SK-N-SH (cell line): ENCODE measurements at regions not wholly inside any gene's neighbourhood (a gene's known extent, or its start where the extent isn't known, plus 50 kb on each side); places are given as distances from the start of the nearest gene placed in this dataset.

Experiments
- CTCF ChIA-PET: fragments of 300-600, 350-600 bp; formaldehyde crosslinking; extraction: SDS; loops from one replicate; lab custom pipeline; 2021; lab: Yijun Ruan, JAX
- POLR2A ChIA-PET: fragments of 350-600 bp; sonication (Branson Sonifier 250); formaldehyde crosslinking; extraction: SDS; loops from one replicate; lab custom pipeline; 2020; ENCODE audit warnings: antibody characterized with exemption, inconsistent platforms; lab: Yijun Ruan, JAX
- DNase-seq: peaks from one replicate; pipeline ENCODE4 v3.0.0; 2012
- H2AFZ ChIP-seq: fragments of 200-600 bp; sonication (generic); 2 replicates; pipeline ENCODE4 v1.8.1; 2016; ENCODE audit warnings: antibody characterized with exemption, mild to moderate bottlenecking, low read depth
- H3F3A ChIP-seq: fragments of 200-600 bp; sonication (generic); replicated peaks from 2 replicates; pipeline ENCODE3; 2016; ENCODE audit warnings: antibody characterized with exemption, mild to moderate bottlenecking; ENCODE audit not compliant: insufficient read depth
- H3K27ac ChIP-seq, 2 experiments: fragments of 200-500 bp in 1 of 2; fragments of 200-600 bp in 1 of 2; sonication (Bioruptor generic) in 1 of 2; sonication (generic), shearing (Covaris generic) in 1 of 2; 2 replicates each; pipeline versions ENCODE4 v1.5.1 to v1.6.1; 2014 to 2016; ENCODE audit warnings: low read depth in 2 of 2, inconsistent platforms in 1 of 2, low read length in 1 of 2, mild to moderate bottlenecking in 1 of 2, mixed read lengths in 1 of 2
- H3K27me3 ChIP-seq: fragments of 200-600 bp; sonication (generic), shearing (Covaris generic); 2 replicates; pipeline ENCODE4 v1.6.1; 2016; ENCODE audit warnings: mixed run types; ENCODE audit not compliant: insufficient read depth
- H3K36me3 ChIP-seq, 2 experiments: fragments of 200-500 bp in 1 of 2; fragments of 200-600 bp in 1 of 2; sonication (Bioruptor generic) in 1 of 2; sonication (generic) in 1 of 2; replicated peaks in 1 of 2; 2 replicates each; pipeline versions ENCODE3 to v1.5.1; 2014 to 2016; ENCODE audit warnings: low read length in 1 of 2, mild to moderate bottlenecking in 1 of 2; ENCODE audit not compliant: insufficient read depth in 2 of 2, control insufficient read depth in 1 of 2
- H3K4me1 ChIP-seq, 2 experiments: fragments of 200-500 bp in 1 of 2; fragments of 200-600 bp in 1 of 2; sonication (Bioruptor generic) in 1 of 2; sonication (generic), shearing (Covaris generic) in 1 of 2; 2 replicates each; pipeline versions ENCODE4 v1.5.1 to v1.6.1; 2014 to 2016; ENCODE audit warnings: low read depth in 1 of 2, low read length in 1 of 2, mixed run types in 1 of 2; ENCODE audit not compliant: insufficient read depth in 2 of 2, control insufficient read depth in 1 of 2
- H3K4me2 ChIP-seq: fragments of 200-600 bp; sonication (generic), shearing (Covaris generic); 2 replicates; pipeline ENCODE4 v1.6.1; 2017; ENCODE audit warnings: mixed run types
- H3K4me3 ChIP-seq, 2 experiments: fragments of 200-500 bp in 1 of 2; fragments of 200-600 bp in 1 of 2; sonication (Bioruptor generic) in 1 of 2; sonication (generic), shearing (Covaris generic) in 1 of 2; 2 replicates each; pipeline versions ENCODE4 v1.5.1 to v1.8.1; 2014 to 2016; ENCODE audit warnings: low read depth in 2 of 2, inconsistent platforms in 1 of 2, low read length in 1 of 2, mild to moderate bottlenecking in 1 of 2, mixed read lengths in 1 of 2, moderate library complexity in 1 of 2
- H3K79me2 ChIP-seq: fragments of 200-600 bp; sonication (generic); 2 replicates; pipeline ENCODE4 v1.8.1; 2017; ENCODE audit warnings: mild to moderate bottlenecking; ENCODE audit not compliant: insufficient read depth
- H3K9ac ChIP-seq: fragments of 200-600 bp; sonication (generic); 2 replicates; pipeline ENCODE4 v1.6.1; 2017; ENCODE audit warnings: mixed run types
- H3K9me2 ChIP-seq: fragments of 200-600 bp; sonication (generic); 2 replicates; pipeline ENCODE4 v1.6.1; 2017; ENCODE audit warnings: mixed run types
- H3K9me3 ChIP-seq: fragments of 200-600 bp; sonication (generic); 2 replicates; pipeline ENCODE4 v1.6.1; 2017; ENCODE audit warnings: mixed run types, mild to moderate bottlenecking, moderate library complexity
- H4K20me1 ChIP-seq: fragments of 200-600 bp; sonication (generic); 2 replicates; pipeline ENCODE4 v1.6.1; 2017; ENCODE audit warnings: mild to moderate bottlenecking, mixed run types; ENCODE audit not compliant: insufficient read depth
- CHD2 ChIP-seq: fragments of 150-350 bp; IDR thresholded peaks from 2 replicates; pipeline ENCODE4 v1.6.1; 2018; ENCODE audit warnings: low read length; ENCODE audit not compliant: partially characterized antibody
- CTCF ChIP-seq: fragments of 200-600 bp; sonication (generic); IDR thresholded peaks from 2 replicates; pipeline ENCODE4 v1.6.1; 2017; ENCODE audit warnings: antibody characterized with exemption, mild to moderate bottlenecking, moderate library complexity
- ELF1 ChIP-seq: IDR thresholded peaks from 2 replicates; pipeline ENCODE4 v1.4.0; 2012
- EP300 ChIP-seq, 2 experiments: IDR thresholded peaks; 2 replicates each; pipeline versions ENCODE4 v1.4.0 to v1.6.1; 2012; ENCODE audit warnings: borderline replicate concordance in 1 of 2, low read depth in 1 of 2, low read length in 1 of 2
- EZH2phosphoT487 ChIP-seq: fragments of 200-600 bp; sonication (generic); IDR thresholded peaks from 2 replicates; pipeline ENCODE4 v1.6.1; 2017; ENCODE audit warnings: low read depth, mixed run types, mild to moderate bottlenecking, antibody characterized with exemption, moderate library complexity, borderline replicate concordance
- FOSL2 ChIP-seq: IDR thresholded peaks from 2 replicates; pipeline ENCODE4 v1.4.0; 2012; ENCODE audit warnings: low read depth, mild to moderate bottlenecking, moderate library complexity, borderline replicate concordance
- GABPA ChIP-seq: IDR thresholded peaks from 2 replicates; pipeline ENCODE4 v1.4.0; 2012; ENCODE audit warnings: low read depth, mild to moderate bottlenecking
- MXI1 ChIP-seq: IDR thresholded peaks from 2 replicates; pipeline ENCODE4 v1.6.1; 2012; ENCODE audit warnings: mild to moderate bottlenecking, low read depth, low read length, improper control_type of control experiment
- NRF1 ChIP-seq: IDR thresholded peaks from 2 replicates; pipeline ENCODE4 v1.6.1; 2012; ENCODE audit warnings: low read depth, mild to moderate bottlenecking, low read length
- POLR2AphosphoS5 ChIP-seq: IDR thresholded peaks from 2 replicates; pipeline ENCODE4 v1.6.1; 2012; ENCODE audit warnings: low read depth, low read length
- RAD21 ChIP-seq: IDR thresholded peaks from 2 replicates; pipeline ENCODE4 v1.6.1; 2012; ENCODE audit warnings: mild to moderate bottlenecking, low read length
- RCOR1 ChIP-seq: fragments of 150-350 bp; IDR thresholded peaks from 2 replicates; pipeline ENCODE4 v1.6.1; 2017; ENCODE audit warnings: antibody characterized with exemption, low read length
- RFX5 ChIP-seq: IDR thresholded peaks from 2 replicates; pipeline ENCODE4 v1.6.1; 2012; ENCODE audit warnings: mild to moderate bottlenecking, improper control_type of control experiment, low read length
- RXRA ChIP-seq: IDR thresholded peaks from 2 replicates; pipeline ENCODE4 v1.4.0; 2012; ENCODE audit warnings: low read depth, mild to moderate bottlenecking, borderline replicate concordance
- SIN3A ChIP-seq: IDR thresholded peaks from 2 replicates; pipeline ENCODE4 v1.6.1; 2012; ENCODE audit warnings: low read depth, mild to moderate bottlenecking, low read length, moderate library complexity, borderline replicate concordance
- TCF12 ChIP-seq: IDR thresholded peaks from 2 replicates; pipeline ENCODE4 v1.4.0; 2012
- TEAD4 ChIP-seq: IDR thresholded peaks from 2 replicates; pipeline ENCODE4 v1.4.0; 2012; ENCODE audit warnings: mild to moderate bottlenecking, borderline replicate concordance; ENCODE audit not compliant: insufficient read depth
- USF1 ChIP-seq: IDR thresholded peaks from 2 replicates; pipeline ENCODE4 v1.4.0; 2012; ENCODE audit warnings: low read depth, borderline replicate concordance
- YY1 ChIP-seq: IDR thresholded peaks from 2 replicates; pipeline ENCODE4 v1.4.0; 2012; ENCODE audit warnings: low read depth, mild to moderate bottlenecking
- ZBTB33 ChIP-seq: IDR thresholded peaks from 2 replicates; pipeline ENCODE4 v1.4.0; 2012; ENCODE audit warnings: low read depth, borderline replicate concordance
- WGBS: methylation state at CpG from one replicate; pipeline ENCODE4 v1.1.6; 2017; ENCODE audit warnings: low lambda C conversion rate; 5-methylcytosine and 5-hydroxymethylcytosine counted together
- TF ChIP-seq, protein P1 (sequence below): IDR thresholded peaks from 2 replicates; pipeline ENCODE4 v1.4.0; 2012; ENCODE audit warnings: low read depth
- TF ChIP-seq, protein P2 (sequence below): fragments of 150-350 bp; IDR thresholded peaks from 2 replicates; pipeline ENCODE4 v1.6.1; 2016; ENCODE audit warnings: mild to moderate bottlenecking, low read depth, low read length

DNA sequence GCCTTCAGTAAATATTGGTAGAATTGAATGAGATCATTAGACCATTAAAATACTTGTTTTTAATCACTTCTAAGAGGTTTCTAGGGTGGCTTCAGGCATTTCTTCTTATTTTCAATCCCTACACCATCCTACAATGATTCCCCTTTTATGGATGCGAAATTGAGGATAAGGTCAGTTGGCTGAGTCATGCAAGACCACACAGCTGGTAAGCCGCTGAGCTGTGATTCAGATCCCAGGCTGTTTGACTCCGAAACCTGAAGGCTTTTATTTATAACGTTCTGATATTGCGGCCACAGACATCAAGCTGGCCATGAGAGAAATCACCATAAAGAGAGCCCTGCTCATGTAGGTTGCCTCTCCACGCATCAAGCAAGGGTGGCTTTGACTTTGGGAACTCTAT, 133.4 kb downstream of the VAPA start:
- Histone ChIP-seq H3K36me3 (no peaks in the 10 kb centered on the region), H3K27ac (no peak overlapping the region), H3K9ac (no peak overlapping the region)
- no peak for DNase-seq
- no peak for TF ChIP-seq EP300 (IDR thresholded peaks at IDR 0.05; ENCODE audit: borderline replicate concordance in 1 of 2, low read depth in 1 of 2, low read length in 1 of 2)
- TF ChIP-seq GABPA: no peak
- TF ChIP-seq USF1: no peak
- TF ChIP-seq NRF1: no peak
- TF ChIP-seq ELF1: no peak
- no peak for TF ChIP-seq FOSL2
- TF ChIP-seq, protein P1, sequence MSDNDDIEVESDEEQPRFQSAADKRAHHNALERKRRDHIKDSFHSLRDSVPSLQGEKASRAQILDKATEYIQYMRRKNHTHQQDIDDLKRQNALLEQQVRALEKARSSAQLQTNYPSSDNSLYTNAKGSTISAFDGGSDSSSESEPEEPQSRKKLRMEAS: no peak
- no peak for TF ChIP-seq MXI1
- no peak for TF ChIP-seq RFX5
- no peak for TF ChIP-seq RCOR1
- TF ChIP-seq TEAD4: no peak
- no peak for TF ChIP-seq TCF12
- TF ChIP-seq CHD2: no peak
- TF ChIP-seq SIN3A: no peak
- TF ChIP-seq EZH2phosphoT487: no peak
- no peak for TF ChIP-seq YY1
- no peak for TF ChIP-seq POLR2AphosphoS5
- TF ChIP-seq CTCF: no peak
- TF ChIP-seq, all 33 proteins: peak for 0
- Histone ChIP-seq H3K4me2 (no peak overlapping the region), H3K9me3 (no peaks in the 10 kb centered on the region), H3K4me1 (no peaks in the 10 kb centered on the region), H3K79me2 (no peaks in the 10 kb centered on the region), H3K4me3 (no peak overlapping the region), H2AFZ (no peak overlapping the region), H4K20me1 (no peaks in the 10 kb centered on the region), H3K9me2 (no peaks in the 10 kb centered on the region), H3K27me3 (no peaks in the 10 kb centered on the region), H3F3A (no peaks in the 10 kb centered on the region)
- POLR2A ChIA-PET: no interaction called here
- WGBS: 67% methylated on average over 6 of the region's 6 CpGs
- CTCF ChIA-PET: no interaction called here

DNA sequence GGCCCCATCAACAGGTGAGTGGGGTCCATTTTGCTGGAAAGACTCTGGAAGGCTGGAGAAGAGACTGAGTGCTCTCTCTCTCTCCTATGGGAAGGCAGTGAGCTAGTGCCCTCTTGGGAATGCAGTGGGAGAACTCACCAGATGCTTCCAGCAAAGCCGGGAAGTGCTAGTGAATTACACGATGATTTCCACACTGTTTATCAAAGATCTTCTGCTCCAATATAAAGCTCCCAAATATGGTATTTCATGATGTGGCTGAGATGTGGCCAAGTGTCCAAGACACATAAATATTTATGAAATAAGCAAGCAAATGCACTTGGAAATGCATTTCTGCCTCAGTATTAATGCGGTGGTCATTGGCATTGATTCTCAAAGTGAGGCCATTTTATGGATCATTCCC, 135.9 kb downstream of the VAPA start:
- Histone ChIP-seq H3F3A (no peaks in the 10 kb centered on the region), H3K4me2 (no peak overlapping the region), H3K9me2 (no peaks in the 10 kb centered on the region), H3K27ac (no peak overlapping the region), H3K9me3 (no peaks in the 10 kb centered on the region), H3K4me1 (no peaks in the 10 kb centered on the region), H3K79me2 (no peaks in the 10 kb centered on the region), H3K27me3 (no peaks in the 10 kb centered on the region), H3K36me3 (no peaks in the 10 kb centered on the region), H2AFZ (no peak overlapping the region), H4K20me1 (no peaks in the 10 kb centered on the region), H3K9ac (no peak overlapping the region), H3K4me3 (no peak overlapping the region)
- CTCF ChIA-PET: interaction anchor here (1.0 kb wide), 1 partner anchor 12 kb away, joined by 4 read pairs; no protein-coding TSS in a partner anchor
- DNase-seq: no peak
- 73% methylated on average over 3 of the region's 3 CpGs for WGBS
- POLR2A ChIA-PET: no interaction called here
- TF ChIP-seq, protein P2, sequence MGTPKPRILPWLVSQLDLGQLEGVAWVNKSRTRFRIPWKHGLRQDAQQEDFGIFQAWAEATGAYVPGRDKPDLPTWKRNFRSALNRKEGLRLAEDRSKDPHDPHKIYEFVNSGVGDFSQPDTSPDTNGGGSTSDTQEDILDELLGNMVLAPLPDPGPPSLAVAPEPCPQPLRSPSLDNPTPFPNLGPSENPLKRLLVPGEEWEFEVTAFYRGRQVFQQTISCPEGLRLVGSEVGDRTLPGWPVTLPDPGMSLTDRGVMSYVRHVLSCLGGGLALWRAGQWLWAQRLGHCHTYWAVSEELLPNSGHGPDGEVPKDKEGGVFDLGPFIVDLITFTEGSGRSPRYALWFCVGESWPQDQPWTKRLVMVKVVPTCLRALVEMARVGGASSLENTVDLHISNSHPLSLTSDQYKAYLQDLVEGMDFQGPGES: no peak
- TF ChIP-seq TEAD4: no peak
- TF ChIP-seq, protein P1: no peak
- TF ChIP-seq RAD21: no peak
- no peak for TF ChIP-seq RXRA
- no peak for TF ChIP-seq USF1
- no peak for TF ChIP-seq ZBTB33
- TF ChIP-seq YY1: no peak
